ENCODE measurements at regions not wholly inside any gene's neighbourhood (a gene's known extent, or its start where the extent isn't known, plus 50 kb on each side); places are given as distances from the start of the nearest gene placed in this dataset.

DNA sequence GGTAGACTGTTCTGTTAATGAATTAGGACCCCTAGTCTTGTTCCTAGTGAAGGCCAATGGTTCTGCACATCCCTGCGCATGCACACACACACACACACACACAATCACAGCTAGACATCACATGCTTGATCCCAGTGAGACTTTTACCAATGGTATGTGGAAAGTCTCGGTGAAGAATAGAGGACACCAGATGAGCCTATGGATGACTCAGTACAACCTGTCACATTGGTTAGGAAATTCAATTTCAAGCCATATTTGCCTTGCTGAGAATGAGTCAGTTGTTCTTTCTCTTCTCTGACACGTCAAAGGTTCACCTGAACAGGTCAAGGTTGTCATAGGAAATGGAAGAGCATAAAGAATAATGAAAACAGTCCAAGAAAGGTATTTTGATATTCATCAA, 122.0 kb downstream of the SLC17A6 start:
- intact Hi-C loops (cut with DNase I) = no loop called here
- H3K27ac ChIP-seq (replicated peaks in 1 of 4) = no peak overlapping the region
- H3K9me3 ChIP-seq = no peaks in the 10 kb centered on the region
- no peaks in the 10 kb centered on the region for H3K36me3 ChIP-seq
- H3K4me3 ChIP-seq = no peak overlapping the region
- no peaks in the 10 kb centered on the region for H3K4me1 ChIP-seq
- TF ChIP-seq EP300 (IDR thresholded peaks at IDR 0.05) (no peak), POLR2A (IDR thresholded peaks at IDR 0.05; ENCODE audit: low read depth) (no peak), POLR2AphosphoS5 (IDR thresholded peaks at IDR 0.05) (no peak)
- TF ChIP-seq, protein P1, sequence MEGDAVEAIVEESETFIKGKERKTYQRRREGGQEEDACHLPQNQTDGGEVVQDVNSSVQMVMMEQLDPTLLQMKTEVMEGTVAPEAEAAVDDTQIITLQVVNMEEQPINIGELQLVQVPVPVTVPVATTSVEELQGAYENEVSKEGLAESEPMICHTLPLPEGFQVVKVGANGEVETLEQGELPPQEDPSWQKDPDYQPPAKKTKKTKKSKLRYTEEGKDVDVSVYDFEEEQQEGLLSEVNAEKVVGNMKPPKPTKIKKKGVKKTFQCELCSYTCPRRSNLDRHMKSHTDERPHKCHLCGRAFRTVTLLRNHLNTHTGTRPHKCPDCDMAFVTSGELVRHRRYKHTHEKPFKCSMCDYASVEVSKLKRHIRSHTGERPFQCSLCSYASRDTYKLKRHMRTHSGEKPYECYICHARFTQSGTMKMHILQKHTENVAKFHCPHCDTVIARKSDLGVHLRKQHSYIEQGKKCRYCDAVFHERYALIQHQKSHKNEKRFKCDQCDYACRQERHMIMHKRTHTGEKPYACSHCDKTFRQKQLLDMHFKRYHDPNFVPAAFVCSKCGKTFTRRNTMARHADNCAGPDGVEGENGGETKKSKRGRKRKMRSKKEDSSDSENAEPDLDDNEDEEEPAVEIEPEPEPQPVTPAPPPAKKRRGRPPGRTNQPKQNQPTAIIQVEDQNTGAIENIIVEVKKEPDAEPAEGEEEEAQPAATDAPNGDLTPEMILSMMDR (IDR thresholded peaks at IDR 0.05) = no peak
- H3K27me3 ChIP-seq = no peaks in the 10 kb centered on the region
- DNase-seq (ENCODE audit: extremely low spot score) = no peak
- 91% methylated on average over 3 of the region's 3 CpGs for WGBS

DNA sequence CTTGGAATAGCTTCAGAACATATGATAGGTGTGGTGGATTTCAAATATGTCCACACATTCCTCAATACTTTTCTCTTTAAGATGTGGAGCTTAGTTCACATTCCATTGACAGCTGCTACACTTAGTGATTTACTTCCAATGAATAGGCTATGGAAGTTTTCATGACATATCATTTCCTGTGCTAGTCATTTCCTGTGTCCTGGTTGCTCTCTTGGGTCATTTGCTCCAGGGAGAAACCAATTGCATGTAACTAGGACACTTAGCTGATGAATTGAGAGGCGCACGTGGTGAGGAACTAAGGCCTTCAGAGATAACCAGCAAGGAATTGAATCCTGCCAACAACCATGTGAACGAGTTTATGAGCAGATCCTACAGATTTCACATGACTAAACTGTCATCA, 120.9 kb downstream of the SLC17A6 start:
- H3K4me1 ChIP-seq = no peaks in the 10 kb centered on the region
- no peaks in the 10 kb centered on the region for H3K27me3 ChIP-seq
- H3K9me3 ChIP-seq = no peaks in the 10 kb centered on the region
- TF ChIP-seq POLR2AphosphoS5 (IDR thresholded peaks at IDR 0.05) (no peak), POLR2A (IDR thresholded peaks at IDR 0.05; ENCODE audit: low read depth) (no peak)
- DNase-seq (ENCODE audit: extremely low spot score) = no peak
- no peak overlapping the region for H3K27ac ChIP-seq (replicated peaks in 1 of 4)
- H3K4me3 ChIP-seq = no peak overlapping the region
- 91% methylated on average over 3 of the region's 3 CpGs for WGBS
- intact Hi-C loops (cut with DNase I) = no loop called here
- no peaks in the 10 kb centered on the region for H3K36me3 ChIP-seq

DNA sequence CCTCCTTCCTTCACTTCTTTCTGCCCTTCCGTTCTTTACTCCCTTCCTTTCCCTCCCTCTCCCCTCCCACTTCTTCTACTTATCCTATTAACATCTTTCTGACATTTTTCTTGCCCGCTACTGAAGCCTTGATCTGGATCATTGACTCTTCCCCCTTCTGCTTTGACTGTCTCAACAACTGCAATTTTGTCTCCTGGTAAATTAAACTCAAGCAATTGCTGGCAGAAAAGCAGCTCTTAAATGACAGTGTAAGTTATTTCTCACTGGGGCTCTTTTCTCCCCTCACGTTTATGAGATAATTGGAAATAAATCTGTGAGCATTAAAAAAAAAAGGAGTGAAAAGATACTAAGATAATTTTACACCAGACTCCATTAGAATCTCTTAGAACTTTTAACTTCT, 120.0 kb downstream of the SLC17A6 start:
- Histone ChIP-seq H3K4me3 (no peak overlapping the region), H3K9me3 (no peaks in the 10 kb centered on the region), H3K27ac (replicated peaks in 1 of 4) (no peak overlapping the region), H3K27me3 (no peaks in the 10 kb centered on the region), H3K36me3 (no peaks in the 10 kb centered on the region), H3K4me1 (no peaks in the 10 kb centered on the region)
- 55% methylated on average over 3 of the region's 3 CpGs for WGBS
- TF ChIP-seq POLR2A (IDR thresholded peaks at IDR 0.05; ENCODE audit: low read depth) (no peak), POLR2AphosphoS5 (IDR thresholded peaks at IDR 0.05) (no peak), EP300 (IDR thresholded peaks at IDR 0.05) (no peak)
- TF ChIP-seq, protein P1 (IDR thresholded peaks at IDR 0.05) = no peak
- no peak for DNase-seq (ENCODE audit: extremely low spot score)
- intact Hi-C loops (cut with DNase I) = no loop called here

DNA sequence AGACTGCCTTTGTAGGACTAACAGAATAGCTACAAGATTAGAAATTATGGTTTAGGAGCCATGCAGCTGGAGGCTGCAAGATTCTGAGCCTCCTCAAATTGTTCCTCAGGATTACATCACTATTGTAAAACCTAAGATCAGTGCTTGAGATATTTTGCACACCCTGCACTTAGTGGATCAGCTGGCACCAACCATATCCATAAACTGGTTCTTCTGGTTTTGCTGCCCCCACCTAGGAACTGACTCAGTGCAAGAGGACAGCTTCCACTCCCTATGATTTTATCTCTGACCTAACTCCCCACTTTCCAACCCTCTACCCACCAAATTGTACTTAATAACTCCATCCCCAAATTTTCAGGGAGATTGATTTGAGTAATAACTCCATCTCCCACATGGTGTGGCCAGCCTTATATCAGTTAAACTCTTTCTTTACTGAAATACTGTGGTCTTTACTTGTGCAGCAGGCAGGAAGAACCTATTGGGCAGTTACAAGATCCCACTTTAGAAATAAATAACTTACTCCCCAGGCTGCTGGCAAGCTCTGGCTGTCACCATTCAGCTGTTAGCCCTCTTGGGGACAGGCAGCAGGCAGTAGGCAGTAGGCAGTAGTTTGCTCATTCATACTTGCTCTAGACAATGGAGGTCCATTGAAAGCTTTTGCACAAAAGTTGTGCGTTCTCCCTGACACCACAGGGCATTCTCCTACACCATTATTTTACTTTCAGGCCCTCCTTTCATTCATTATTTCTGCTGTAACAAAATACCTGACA, 119.0 kb downstream of the SLC17A6 start:
- intact Hi-C loops (cut with DNase I) = no loop called here
- Histone ChIP-seq H3K9me3 (no peaks in the 10 kb centered on the region), H3K4me3 (no peak overlapping the region), H3K27me3 (no peaks in the 10 kb centered on the region), H3K4me1 (no peaks in the 10 kb centered on the region), H3K27ac (replicated peaks in 1 of 4) (no peak overlapping the region), H3K36me3 (no peaks in the 10 kb centered on the region)
- 87% methylated on average over 1 of the region's 1 CpG for WGBS
- DNase-seq (ENCODE audit: extremely low spot score) = no peak
- TF ChIP-seq POLR2AphosphoS5 (IDR thresholded peaks at IDR 0.05) = no peak
- no peak for TF ChIP-seq POLR2A (IDR thresholded peaks at IDR 0.05; ENCODE audit: low read depth)
- TF ChIP-seq, protein P1 (IDR thresholded peaks at IDR 0.05) = no peak
- TF ChIP-seq EP300 (IDR thresholded peaks at IDR 0.05) = no peak

DNA sequence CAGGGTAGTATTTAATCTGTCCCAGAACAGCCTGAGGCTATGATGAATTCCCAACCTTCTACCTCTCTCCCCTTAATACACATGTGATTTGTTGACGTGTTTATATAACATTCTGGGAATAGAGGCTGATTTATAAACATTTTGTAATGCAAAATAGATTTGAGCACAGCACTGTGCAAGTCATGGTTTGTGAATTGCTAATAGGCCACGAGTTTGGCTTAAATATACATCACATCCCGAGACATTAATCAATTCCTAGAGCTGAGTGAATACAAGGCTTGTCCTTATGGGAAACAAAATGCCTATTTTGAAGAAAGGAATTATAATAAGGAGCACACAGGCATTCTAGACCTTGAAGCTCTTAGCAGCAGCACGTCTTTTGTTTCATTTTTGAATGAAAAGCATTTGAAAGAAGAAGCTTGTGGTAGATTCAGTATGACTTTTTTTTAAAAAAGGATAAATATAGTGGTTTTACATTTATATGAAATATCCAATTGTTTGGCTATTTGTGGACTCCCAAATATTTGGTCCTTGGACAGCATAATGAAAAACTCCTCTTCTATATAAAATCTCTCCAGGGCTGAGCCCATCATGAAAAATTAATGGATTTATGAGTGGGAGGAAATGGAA, 116.4 kb downstream of the SLC17A6 start:
- Histone ChIP-seq H3K27ac (replicated peaks in 1 of 4) (no peak overlapping the region), H3K4me1 (no peaks in the 10 kb centered on the region), H3K36me3 (no peaks in the 10 kb centered on the region), H3K4me3 (no peak overlapping the region), H3K9me3 (no peaks in the 10 kb centered on the region), H3K27me3 (no peaks in the 10 kb centered on the region)
- no peak for DNase-seq (ENCODE audit: extremely low spot score)
- TF ChIP-seq, protein P1 (IDR thresholded peaks at IDR 0.05) = no peak
- TF ChIP-seq POLR2AphosphoS5 (IDR thresholded peaks at IDR 0.05) (no peak), EP300 (IDR thresholded peaks at IDR 0.05) (no peak), POLR2A (IDR thresholded peaks at IDR 0.05; ENCODE audit: low read depth) (no peak)
- 65% methylated on average over 4 of the region's 4 CpGs for WGBS
- intact Hi-C loops (cut with DNase I) = no loop called here
